HCT116 (cell line): ENCODE measurements at regions not wholly inside any gene's neighbourhood (a gene's known extent, or its start where the extent isn't known, plus 50 kb on each side); places are given as distances from the start of the nearest gene placed in this dataset.

Source experiments
- ATAC-seq: fragments of 200-7000 bp; cut with Tn5 transposase; 2 replicates; pipeline ENCODE4 v1.9.1; 2020; ENCODE audit warnings: mild to moderate bottlenecking, moderate library complexity
- BruUV-seq: library from RNA; stranded (reverse); fragments of 400-500 nt; replicated peaks from 2 replicates; lab custom pipeline; 2021; lab: Mats Ljungman, UMichigan
- CTCF ChIA-PET: fragments of 300-600 bp; sonication (Branson Sonifier 250); formaldehyde crosslinking; loops from one replicate; lab custom pipeline; 2021; ENCODE audit warnings: antibody characterized with exemption; lab: Charles Lee
- POLR2A ChIA-PET: fragments of 300-600, 350-600 bp; sonication (Branson Sonifier 250); formaldehyde crosslinking; loops from one replicate; lab custom pipeline; 2021; ENCODE audit warnings: antibody characterized with exemption; lab: Charles Lee
- RAD21 ChIA-PET, 2 experiments: fragments of 300-600 bp; sonication (Branson Sonifier 250); formaldehyde crosslinking; loops; one replicate each; lab custom pipeline; 2023; ENCODE audit warnings: low total read pairs in 2 of 2; ENCODE audit not compliant: uncharacterized antibody in 2 of 2, unreplicated experiment in 2 of 2, low non-redundant PET in 1 of 2; lab: Charles Lee
- DNase-seq: peaks from one replicate; pipeline ENCODE4 v3.0.0-alpha.2; 2010; ENCODE audit warnings: low read depth, low spot score
- H2AFZ ChIP-seq: fragments of 200-600 bp; shearing (Covaris generic), sonication (generic); 2 replicates; pipeline ENCODE4 v1.6.1; 2017; ENCODE audit warnings: low read depth, mixed run types, mixed read lengths, antibody characterized with exemption, low read length; ENCODE audit not compliant: poor library complexity, severe bottlenecking
- H3K27ac ChIP-seq: 2 replicates; pipeline ENCODE4 v1.5.1; 2012; ENCODE audit warnings: low read depth, low read length
- H3K27me3 ChIP-seq: fragments of 200-600 bp; sonication (generic); 2 replicates; pipeline ENCODE4 v1.6.1; 2016; ENCODE audit warnings: mixed run types, low read length, mixed read lengths; ENCODE audit not compliant: insufficient read depth
- H3K36me3 ChIP-seq, 2 experiments: fragments of 200-500 bp in 1 of 2; fragments of 200-600 bp in 1 of 2; sonication (Bioruptor generic) in 1 of 2; sonication (generic) in 1 of 2; 2 replicates each; pipeline versions ENCODE4 v1.5.1 to v1.6.1; 2014 to 2016; ENCODE audit warnings: low read length in 2 of 2, inconsistent platforms in 1 of 2, mixed read lengths in 1 of 2, mixed run types in 1 of 2; ENCODE audit not compliant: insufficient read depth in 2 of 2, control insufficient read depth in 1 of 2
- H3K4me1 ChIP-seq, 2 experiments: fragments of 200-600 bp in 1 of 2; sonication (generic) in 1 of 2; 2 replicates each; pipeline versions ENCODE4 v1.5.1 to v1.6.1; 2012 to 2017; ENCODE audit warnings: low read length in 2 of 2, inconsistent platforms in 1 of 2, mild to moderate bottlenecking in 1 of 2, mixed read lengths in 1 of 2, mixed run types in 1 of 2, moderate library complexity in 1 of 2; ENCODE audit not compliant: insufficient read depth in 2 of 2, control insufficient read depth in 1 of 2
- H3K4me2 ChIP-seq: fragments of 200-600 bp; sonication (generic); 2 replicates; pipeline ENCODE4 v1.6.1; 2017; ENCODE audit warnings: mixed run types, low read length, mixed read lengths
- H3K4me3 ChIP-seq, 2 experiments: fragments of 200-600 bp in 1 of 2; sonication (generic) in 1 of 2; replicated peaks in 1 of 2; 2 replicates each; pipeline ENCODE4 v1.5.1; 2011 to 2016; ENCODE audit warnings: low read length in 2 of 2, control low read depth in 1 of 2, low read depth in 1 of 2, mild to moderate bottlenecking in 1 of 2, mixed read lengths in 1 of 2, mixed run types in 1 of 2
- H3K79me2 ChIP-seq: fragments of 200-600 bp; sonication (generic); 2 replicates; pipeline ENCODE4 v1.6.1; 2017; ENCODE audit warnings: mild to moderate bottlenecking, mixed run types, low read length, moderate library complexity, mixed read lengths; ENCODE audit not compliant: insufficient read depth
- H3K9ac ChIP-seq: fragments of 200-600 bp; sonication (generic); 2 replicates; pipeline ENCODE4 v1.6.1; 2016; ENCODE audit warnings: low read length, mixed read lengths
- H3K9me2 ChIP-seq: fragments of 200-600 bp; sonication (generic), shearing (Covaris generic); 2 replicates; pipeline ENCODE4 v1.6.1; 2017; ENCODE audit warnings: mixed run types, mild to moderate bottlenecking, moderate library complexity; ENCODE audit not compliant: insufficient read depth
- H3K9me3 ChIP-seq, 2 experiments: fragments of 200-500 bp in 1 of 2; fragments of 200-600 bp in 1 of 2; sonication (Bioruptor generic) in 1 of 2; sonication (generic) in 1 of 2; 2 replicates each; pipeline ENCODE4 v1.6.1; 2014 to 2017; ENCODE audit warnings: low read length in 2 of 2, mixed read lengths in 2 of 2, inconsistent platforms in 1 of 2, low read depth in 1 of 2, mild to moderate bottlenecking in 1 of 2, mixed run types in 1 of 2, moderate library complexity in 1 of 2; ENCODE audit not compliant: control insufficient read depth in 1 of 2, insufficient read depth in 1 of 2
- H4K20me1 ChIP-seq: fragments of 200-600 bp; sonication (generic), shearing (Covaris generic); 2 replicates; pipeline ENCODE4 v1.6.1; 2017; ENCODE audit warnings: mixed run types, mild to moderate bottlenecking, moderate library complexity; ENCODE audit not compliant: insufficient read depth
- JUND ChIP-seq: IDR thresholded peaks from 2 replicates; pipeline ENCODE4 v1.6.1; 2012
- SP1 ChIP-seq: IDR thresholded peaks from 2 replicates; pipeline ENCODE4 v1.6.1; 2012; ENCODE audit warnings: low read depth
- intact Hi-C: fragments of 100-400 bp; cut with micrococcal nuclease; formaldehyde crosslinking; loops from 2 replicates; pipeline ENCODE4 v1.10.0; 2022
- TF ChIP-seq, protein P1 (sequence below): IDR thresholded peaks from 2 replicates; pipeline ENCODE4 v1.6.1; 2011; ENCODE audit warnings: mild to moderate bottlenecking, low read length, moderate library complexity; ENCODE audit not compliant: insufficient replicate concordance; ENCODE audit errors: extremely low read depth

DNA sequence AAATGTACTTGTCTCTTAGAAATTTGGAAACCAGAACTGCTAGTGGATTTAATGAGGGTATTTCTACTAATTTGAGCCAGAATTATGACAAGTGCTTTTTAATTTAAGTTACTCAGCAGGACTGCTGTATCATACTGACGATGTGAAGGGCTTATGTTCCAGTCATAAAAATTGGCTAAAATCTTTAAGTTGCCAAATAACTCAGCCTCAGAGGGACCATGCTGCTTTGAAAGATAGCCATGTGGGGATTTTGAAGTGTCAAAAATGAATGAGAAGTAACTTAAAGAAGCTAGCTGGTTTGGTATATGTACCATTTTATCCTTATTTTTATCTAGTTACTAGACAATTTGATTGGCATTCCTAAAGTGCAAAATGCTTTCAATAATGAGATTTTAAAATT, 545.0 kb downstream of the DIPK2A start:
- ChIA-PET RAD21 (no interaction called here), POLR2A (no interaction called here), CTCF (no interaction called here)
- BruUV-seq = no TSS peak
- Histone ChIP-seq H4K20me1 (no peaks in the 10 kb centered on the region), H3K36me3 (no peaks in the 10 kb centered on the region), H3K9me3 (no peaks in the 10 kb centered on the region), H3K27ac (no peak overlapping the region), H3K4me2 (no peak overlapping the region), H3K9me2 (no peaks in the 10 kb centered on the region), H3K4me3 (no peak overlapping the region), H3K27me3 (no peaks in the 10 kb centered on the region), H3K4me1 (no peaks in the 10 kb centered on the region), H2AFZ (no peak overlapping the region), H3K79me2 (no peaks in the 10 kb centered on the region), H3K9ac (no peak overlapping the region)
- TF ChIP-seq, protein P1, sequence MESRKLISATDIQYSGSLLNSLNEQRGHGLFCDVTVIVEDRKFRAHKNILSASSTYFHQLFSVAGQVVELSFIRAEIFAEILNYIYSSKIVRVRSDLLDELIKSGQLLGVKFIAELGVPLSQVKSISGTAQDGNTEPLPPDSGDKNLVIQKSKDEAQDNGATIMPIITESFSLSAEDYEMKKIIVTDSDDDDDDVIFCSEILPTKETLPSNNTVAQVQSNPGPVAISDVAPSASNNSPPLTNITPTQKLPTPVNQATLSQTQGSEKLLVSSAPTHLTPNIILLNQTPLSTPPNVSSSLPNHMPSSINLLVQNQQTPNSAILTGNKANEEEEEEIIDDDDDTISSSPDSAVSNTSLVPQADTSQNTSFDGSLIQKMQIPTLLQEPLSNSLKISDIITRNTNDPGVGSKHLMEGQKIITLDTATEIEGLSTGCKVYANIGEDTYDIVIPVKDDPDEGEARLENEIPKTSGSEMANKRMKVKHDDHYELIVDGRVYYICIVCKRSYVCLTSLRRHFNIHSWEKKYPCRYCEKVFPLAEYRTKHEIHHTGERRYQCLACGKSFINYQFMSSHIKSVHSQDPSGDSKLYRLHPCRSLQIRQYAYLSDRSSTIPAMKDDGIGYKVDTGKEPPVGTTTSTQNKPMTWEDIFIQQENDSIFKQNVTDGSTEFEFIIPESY = no peak
- no peak for TF ChIP-seq SP1
- intact Hi-C loops = no loop called here
- no peak for ATAC-seq
- no peak for DNase-seq

DNA sequence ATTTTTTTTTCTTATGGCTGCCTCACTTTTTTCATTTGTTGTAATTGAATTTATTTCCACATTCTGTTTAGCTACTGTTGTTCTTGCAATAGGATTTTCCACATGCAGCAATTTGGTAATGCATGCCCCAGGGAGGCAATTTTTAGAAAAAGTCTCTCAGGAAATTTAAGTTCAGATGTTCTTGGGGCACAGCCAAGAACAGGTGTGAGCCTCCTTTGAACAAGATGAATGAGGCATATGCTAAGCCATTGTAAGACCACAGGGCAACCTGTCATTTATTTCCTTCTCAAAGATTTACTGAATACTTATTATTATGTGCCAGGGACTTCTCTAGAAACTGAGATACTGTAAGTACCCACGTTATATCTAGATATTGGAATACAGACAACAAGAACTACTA, 549.5 kb downstream of the DIPK2A start:
- CTCF ChIA-PET = no interaction called here
- H3K4me3 ChIP-seq = no peak overlapping the region
- no peaks in the 10 kb centered on the region for H3K9me3 ChIP-seq
- H3K27me3 ChIP-seq = no peaks in the 10 kb centered on the region
- TF ChIP-seq JUND = no peak
- no peak overlapping the region for H3K4me2 ChIP-seq
- H3K27ac ChIP-seq = no peak overlapping the region
- POLR2A ChIA-PET = no interaction called here
- no peaks in the 10 kb centered on the region for H4K20me1 ChIP-seq
- BruUV-seq = no TSS peak
- H3K9me2 ChIP-seq = no peaks in the 10 kb centered on the region
- no peak overlapping the region for H2AFZ ChIP-seq
- H3K9ac ChIP-seq = no peak overlapping the region
- ATAC-seq = no peak
- no peak for DNase-seq
- no peaks in the 10 kb centered on the region for H3K79me2 ChIP-seq
- RAD21 ChIA-PET = no interaction called here
- H3K36me3 ChIP-seq = no peaks in the 10 kb centered on the region
- intact Hi-C loops = no loop called here
- no peaks in the 10 kb centered on the region for H3K4me1 ChIP-seq
